HG03066 (cell line): ENCODE measurements at regions not wholly inside any gene's neighbourhood (a gene's known extent, or its start where the extent isn't known, plus 50 kb on each side); places are given as distances from the start of the nearest gene placed in this dataset.
"Not testable (repeated sequence)": the region's sequence is repeated elsewhere in the genome, so short reads cannot be mapped to it uniquely, and the experiment has no call there.

Experiments
- ATAC-seq: cut with Tn5 transposase; IDR thresholded peaks from one replicate; pipeline ENCODE4 v1.9.1; 2021; ENCODE audit warnings: low read depth; ENCODE audit not compliant: unreplicated experiment

DNA sequence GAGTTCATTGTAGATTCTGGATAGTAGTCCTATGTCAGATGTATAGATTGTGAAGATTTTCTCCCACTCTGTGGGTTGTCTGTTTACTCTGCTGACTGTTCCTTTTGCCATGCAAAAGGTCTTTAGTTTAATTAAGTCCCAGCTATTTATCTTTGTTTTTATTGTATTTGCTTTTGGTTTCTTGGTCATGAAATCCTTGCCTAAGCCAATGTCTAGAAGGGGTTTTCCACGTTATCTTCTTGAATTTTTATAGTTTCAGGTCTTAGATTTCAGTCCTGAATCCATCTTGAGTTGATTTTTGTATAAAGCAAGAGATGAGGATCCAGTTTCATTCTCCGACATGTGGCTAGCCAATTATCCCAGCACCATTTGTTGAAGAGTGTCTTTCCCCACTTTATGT lies 262.1 kb upstream of the TMC3 start:
- ATAC-seq: not testable (repeated sequence)

DNA sequence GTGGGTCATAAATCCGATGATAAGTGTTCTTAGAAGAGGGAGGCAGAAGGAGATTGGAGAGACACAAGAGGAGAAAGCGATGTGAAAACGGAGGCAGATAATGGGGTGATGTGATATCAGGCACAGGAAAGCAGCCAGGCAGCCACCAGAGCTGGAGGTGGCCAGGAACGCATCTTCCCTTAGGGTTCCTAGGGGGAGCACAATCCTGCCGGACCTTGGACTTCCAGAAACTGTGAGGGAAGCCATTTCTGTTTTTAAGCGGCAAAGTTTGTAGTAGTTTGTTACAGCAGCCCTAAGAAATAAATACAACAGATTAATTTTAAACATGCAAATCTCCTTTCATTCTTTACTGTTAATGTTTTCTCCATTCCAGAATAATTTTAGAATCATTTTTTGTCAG lies 259.9 kb upstream of the TMC3 start:
- no peak for ATAC-seq

DNA sequence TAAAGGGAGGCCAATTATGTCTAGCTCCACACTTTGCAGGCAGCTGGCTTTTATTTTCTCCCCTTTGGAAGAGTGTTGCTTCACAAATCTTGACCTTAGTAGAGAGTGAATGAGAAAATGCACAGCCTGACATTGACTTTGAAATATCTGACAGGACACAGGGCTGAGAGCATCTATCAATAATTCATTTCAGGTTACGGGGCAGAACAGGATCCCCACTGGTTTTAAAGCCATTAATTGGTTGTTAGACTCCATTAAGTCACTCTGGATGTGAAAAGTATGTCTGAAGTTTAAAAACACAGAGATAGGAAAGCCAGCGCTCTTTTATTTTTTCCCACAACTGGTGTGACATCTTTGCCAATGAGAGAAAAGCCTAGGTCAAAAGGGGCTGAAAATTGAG lies 251.9 kb upstream of the TMC3 start:
- no peak for ATAC-seq

DNA sequence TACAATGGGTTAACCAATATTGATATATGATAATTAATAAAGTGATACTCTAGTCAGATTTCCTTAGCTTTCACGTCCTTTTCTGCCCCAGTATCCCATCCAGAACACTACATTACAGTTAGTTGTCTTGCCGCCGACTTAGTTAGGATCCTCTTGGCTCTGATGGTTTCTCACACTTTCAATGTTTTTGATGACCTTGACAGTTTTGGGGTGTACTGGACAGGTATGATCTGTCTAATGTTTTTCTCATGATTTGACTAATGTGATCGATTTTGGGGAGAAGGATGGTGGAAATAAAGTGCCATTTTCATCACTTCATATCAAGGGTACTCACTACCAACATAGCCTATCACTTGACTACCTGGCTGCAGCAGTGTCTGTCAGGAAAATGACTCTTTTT lies 245.0 kb upstream of the TMC3 start:
- no peak for ATAC-seq

DNA sequence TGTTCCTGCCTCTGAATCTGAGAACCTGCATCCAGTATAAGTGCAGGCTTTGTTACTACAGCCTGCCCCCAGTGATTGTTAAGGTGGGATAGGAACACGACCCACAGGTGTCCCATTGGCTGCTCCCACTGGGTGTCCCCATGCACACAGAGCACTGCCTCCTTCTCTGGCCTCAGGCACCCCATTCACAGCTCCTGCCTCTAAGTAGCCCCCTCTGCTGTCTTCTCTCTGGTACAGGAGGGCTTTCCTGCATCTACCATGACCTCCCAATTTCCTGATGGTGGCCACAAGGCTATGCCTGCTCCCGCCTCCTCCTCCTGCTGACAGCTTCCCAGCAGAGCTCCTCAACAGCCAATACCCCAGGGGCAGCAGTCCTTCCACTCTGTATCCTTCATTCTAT lies 238.6 kb upstream of the TMC3 start:
- no peak for ATAC-seq

DNA sequence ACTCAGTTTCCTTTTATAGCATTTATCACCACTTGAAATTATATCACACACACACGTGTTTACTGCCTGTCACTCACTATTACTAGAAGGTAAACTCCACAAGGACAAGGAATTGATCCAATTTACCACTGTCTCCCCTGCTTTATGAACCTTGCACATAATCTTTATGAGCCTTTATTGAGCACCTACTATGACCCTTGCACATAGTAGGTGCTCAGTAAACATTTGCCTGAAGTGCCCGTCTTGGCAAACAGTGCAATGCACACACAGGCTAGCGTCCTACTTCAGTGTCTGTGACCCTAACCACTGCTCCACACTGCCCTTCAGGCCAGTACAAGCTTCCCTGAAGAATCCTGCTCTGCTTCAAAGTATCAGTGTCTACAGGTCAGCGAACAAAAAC lies 237.7 kb upstream of the TMC3 start:
- no peak for ATAC-seq

DNA sequence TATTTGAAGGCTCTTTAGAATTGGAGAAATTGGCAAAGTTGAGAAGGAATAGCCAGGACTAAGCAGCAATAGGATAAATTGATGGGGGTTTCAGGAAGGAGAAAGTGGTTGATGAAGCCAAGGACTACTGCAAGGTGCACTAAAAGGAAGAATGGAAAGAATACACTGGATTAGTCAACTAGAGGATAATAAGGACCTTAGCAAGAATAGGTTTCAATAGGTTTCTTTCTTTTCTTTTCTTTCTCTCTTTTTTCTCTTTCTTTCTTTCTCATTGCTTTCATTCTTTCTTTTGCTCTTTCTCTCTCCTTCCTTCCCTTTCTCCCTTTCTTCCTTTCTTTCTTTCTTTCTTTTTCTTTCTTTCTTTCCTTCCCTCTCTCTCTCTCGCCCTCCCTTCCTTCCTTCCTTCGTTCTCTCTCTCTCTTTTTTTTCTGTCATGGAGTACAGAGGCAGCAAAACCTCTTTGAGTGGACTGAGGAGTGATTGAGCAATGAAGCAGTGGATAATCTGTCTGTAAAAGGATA lies 234.4 kb upstream of the TMC3 start:
- no peak for ATAC-seq

DNA sequence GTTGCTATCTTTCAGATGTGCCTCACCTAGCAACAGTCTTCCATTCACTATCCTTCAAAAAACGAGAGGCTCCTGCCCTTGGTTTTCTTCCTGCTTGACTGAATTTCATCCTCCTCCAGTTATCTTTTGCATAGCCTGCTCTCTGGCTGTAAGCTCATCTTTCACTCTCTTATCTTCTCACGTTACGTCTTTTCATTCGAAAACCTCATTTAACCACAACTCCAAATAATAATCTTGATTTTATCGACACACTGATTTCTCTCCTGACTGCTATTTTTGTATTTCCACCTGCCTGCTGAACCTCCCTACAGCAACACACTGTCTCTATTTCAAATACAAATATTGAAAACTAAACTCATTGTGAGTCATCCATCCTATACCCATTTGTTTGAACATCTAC lies 230.7 kb upstream of the TMC3 start:
- no peak for ATAC-seq

DNA sequence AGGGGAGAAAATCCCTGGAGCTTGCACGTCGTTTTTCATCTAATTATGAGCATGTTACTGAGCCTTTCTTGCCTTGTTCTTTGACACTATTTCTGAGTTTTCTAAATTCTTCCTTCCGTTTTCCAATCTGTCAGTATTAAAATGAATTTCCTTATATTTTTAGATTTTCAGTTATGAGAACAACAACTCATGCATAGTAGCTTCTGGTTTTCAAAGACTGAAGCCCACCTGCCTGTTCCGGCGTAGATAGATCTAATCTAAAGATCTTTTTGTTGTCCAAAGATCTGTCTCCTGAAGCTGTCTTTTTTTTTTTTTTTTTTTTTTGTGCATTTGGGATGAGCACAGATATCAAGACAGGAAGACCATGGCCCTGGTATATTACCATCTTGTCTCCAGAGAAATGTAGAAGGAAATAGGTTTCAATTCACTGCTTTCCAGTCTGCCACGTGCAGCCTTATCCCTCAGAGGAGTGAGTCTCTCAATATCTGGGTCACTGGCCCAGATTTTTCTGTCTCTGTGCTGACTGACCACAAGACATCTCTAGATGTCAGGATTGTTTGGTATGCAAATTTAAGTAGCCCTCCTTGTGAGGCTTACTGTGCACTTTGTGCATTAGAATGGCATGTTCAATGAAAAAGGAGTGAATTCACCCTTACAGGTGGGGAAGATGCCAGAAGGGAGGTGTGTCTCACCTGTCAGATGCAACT lies 222.3 kb upstream of the TMC3 start:
- no peak for ATAC-seq

DNA sequence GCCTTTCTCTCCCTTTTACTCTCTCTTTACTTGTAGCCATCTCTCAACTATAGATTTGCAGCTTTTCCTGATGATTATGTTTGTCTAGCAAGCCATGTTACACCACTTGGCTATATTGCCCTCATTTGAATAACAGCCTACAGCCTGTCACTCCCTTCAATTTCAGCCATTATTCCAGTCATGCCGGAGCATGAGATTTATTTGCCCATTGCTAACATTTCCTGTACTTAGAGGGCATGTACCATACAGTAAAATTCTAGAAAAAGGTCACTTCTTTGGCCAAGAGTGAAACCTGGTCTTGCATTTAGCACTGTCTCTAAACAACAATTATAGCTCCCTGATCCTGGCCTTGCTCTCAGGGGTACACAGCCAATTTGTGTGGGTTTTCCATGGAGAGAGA lies 221.7 kb upstream of the TMC3 start:
- no peak for ATAC-seq

DNA sequence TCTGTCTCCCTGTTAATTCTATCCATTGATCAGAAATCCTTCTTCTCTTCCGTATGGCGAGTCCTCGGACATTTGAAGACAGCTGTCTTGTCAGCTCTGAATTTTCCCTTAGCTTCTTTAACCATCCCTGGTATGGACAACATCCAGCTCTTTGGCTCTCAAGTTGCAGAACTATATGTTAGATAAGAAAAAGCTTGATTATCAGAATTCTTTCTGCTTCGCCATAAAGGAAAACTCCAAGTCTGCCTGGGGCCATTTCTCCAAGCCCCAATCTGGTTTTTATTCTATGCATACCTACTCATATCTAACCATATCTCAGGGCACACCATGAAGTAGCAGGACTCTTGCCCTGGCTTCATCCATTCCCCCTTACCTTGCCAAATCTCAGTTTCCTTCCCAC lies 215.7 kb upstream of the TMC3 start:
- no peak for ATAC-seq

DNA sequence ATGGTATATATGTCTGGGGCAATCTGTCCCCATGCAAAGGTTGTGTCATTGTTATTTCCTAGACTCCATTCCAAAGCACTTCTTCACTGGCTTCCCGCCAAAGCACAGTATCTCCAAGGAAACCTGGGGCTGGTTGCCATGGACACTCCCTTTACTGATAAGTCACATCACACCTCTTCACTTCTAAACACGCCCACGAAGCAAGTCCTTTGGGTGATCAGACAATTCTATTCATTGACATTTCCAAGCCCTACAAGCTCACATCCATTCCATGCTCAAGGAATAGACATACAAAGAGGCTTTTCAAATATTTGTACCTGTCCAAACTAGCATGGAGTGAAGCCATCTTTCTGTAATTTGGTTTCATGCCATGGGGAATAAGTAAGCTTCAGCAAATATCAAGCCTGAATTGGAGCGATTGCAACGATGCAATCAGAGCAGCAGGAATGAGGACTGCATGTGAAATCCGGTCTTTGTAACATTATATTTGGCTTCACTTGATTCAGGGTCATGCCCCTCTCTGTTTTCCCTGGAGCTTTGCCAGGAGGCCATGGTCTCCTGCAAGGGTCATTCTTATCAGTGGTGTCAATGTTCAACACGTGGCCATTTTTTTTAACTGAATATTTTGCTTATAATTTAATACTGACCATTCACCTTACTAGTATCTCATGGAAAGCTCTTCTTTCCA lies 201.6 kb upstream of the TMC3 start:
- no peak for ATAC-seq

DNA sequence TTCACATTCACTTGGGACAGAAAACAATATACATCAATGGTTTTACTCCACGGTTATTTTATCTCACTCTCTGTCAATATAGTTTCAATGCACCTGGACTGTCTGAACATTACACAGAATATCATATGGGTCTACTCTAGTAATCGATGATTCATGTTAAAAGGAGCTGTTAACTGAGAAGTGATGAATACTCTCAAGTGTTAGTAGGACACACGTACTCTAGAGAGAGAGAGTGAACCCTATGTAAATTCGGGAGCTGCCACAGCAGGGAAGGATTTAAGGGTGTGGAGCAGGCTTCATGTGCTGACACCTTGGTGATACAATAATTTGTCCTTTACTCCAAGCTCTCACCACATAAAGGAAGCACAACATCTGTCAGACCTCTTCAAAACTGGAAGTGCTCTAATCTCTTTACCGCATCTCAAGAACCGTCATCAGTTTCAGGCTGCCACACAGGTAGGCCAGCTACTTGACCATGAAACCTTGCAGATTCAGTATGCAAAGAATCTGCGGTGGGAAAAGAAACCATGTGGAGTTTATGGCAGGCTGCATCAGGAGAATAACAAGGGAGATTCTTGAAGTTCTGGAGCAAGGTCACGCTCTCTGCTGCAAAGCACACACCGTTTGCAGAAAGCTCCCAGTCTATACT lies 199.2 kb upstream of the TMC3 start:
- ATAC-seq: no peak

DNA sequence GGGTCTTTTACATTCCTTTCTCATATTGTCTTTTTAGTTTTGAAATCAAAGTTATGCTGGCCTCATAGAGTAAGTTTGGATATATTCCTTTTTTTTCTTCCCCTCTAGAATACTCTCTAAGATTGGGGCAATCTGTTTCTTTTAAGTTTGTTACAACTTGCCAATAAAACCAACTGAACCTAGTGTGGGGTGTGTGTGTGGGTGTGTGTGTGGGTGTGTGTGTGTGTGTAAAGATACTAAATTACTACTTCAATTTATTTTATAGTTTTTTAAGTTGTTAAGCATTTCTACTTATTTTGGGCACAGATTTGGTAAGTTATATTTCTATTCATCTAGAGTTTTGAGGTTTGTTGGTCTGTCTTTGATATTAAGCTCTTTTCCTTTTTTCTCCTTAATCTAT lies 198.2 kb upstream of the TMC3 start:
- ATAC-seq: no peak

DNA sequence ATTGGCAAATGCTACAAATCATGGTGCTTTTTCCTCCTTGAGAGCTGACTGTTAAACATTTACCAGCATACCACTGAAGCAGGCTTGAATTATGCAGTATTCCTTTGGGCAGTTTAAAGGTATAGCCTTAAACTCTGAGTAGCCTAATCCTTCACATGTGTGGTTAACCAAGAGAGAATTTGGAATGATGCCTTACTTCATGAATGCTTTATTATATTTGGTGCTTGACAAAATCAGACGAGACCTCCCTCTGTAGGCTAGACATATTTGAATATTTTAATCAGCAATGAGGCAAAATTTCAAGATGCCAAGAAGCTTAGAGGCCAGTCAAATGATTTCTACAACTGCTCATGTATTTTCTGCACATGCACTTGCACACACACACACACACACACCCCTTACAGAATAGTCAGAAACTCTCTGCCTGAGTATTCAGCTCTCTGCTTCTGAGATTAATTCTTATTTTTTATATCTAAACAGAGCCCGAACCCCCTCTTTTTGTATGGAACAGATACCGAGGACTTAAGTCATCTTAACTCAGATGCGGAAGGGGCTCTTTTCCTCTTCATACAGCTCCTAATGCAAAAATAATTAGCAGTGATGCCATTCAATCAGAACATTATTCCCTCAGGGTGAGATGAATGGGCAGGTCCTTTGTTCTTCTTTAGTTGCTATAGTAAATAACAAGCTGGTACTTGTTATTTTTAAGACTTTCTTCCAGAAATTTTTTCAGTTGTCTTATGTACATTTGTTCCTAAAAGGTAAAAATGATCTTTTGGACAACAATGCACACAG lies 195.5 kb upstream of the TMC3 start:
- ATAC-seq: no peak

DNA sequence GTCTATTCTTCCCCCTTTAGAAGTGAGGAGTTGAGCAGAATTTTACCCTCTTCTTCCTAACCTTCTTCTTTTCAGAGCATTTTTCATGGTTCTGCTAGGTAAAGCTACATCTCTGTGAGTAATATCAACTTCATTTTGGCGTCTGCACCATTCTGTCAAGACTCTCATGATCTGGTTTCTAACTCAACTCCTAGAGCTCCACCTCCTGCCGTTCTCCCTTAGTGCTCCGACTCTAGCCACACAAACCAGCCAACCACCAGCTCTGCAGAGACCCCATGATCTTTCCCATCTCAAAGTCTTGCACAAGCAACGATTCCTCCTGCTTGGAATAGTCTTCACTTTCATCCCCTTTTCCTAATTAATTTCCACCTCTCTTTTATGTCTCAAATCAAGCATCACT lies 193.9 kb upstream of the TMC3 start:
- no peak for ATAC-seq

DNA sequence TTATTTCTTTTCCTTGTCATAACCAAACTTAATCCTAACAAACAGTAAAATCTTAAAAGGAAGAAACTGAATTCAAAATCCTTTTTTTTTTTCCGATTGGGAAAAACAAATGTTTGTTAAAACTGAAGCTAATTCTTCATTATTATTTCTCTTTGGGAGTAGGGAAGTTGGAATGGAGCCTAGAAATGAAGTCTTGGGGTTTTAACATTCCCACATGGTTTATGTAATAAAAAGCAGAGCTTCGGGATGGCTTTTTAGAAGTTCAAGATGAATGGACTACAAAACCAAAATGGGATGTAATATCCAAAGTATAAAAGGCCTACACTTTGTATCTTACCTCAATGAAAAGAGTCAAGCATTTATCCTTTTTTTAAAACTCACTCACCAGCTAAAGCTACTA lies 189.0 kb upstream of the TMC3 start:
- ATAC-seq: no peak

DNA sequence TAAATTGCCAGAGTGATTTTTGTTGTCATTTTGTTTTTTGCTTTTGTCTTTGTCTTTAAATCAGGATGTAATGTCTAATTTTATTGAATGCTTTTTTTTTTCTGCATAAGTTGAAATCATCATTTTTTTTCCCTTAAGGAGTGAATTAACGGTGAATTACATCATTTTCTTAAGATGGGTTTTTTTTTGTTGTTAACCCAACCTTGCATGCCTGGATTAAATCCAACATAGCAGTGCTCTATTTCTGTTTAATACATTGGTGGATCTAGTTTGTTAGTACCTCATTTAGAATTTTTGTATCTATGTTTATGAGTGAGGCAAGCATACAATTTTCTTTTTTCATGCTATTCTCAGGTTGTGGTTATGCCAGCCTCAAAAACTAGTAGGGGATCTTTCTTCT lies 186.4 kb upstream of the TMC3 start:
- ATAC-seq: no peak

DNA sequence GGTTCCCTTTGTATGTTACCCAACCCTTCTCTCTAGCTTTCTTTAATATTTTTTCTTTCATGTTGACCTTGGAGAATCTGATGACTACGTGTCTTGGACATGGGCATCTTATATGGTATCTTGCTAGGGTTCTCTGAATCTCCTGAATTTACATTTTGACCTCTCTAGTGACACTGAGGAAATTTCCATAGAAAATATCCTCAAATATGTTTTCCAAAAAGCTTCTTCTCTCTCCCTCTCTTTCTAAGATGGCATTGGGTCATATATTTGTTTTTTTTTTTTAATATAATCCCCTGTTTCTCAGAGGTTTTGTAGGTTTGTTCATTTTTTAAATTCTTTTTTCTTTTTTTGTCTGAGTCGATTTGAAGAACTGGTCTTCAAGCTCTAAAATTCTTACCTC lies 184.0 kb upstream of the TMC3 start:
- ATAC-seq: no peak

DNA sequence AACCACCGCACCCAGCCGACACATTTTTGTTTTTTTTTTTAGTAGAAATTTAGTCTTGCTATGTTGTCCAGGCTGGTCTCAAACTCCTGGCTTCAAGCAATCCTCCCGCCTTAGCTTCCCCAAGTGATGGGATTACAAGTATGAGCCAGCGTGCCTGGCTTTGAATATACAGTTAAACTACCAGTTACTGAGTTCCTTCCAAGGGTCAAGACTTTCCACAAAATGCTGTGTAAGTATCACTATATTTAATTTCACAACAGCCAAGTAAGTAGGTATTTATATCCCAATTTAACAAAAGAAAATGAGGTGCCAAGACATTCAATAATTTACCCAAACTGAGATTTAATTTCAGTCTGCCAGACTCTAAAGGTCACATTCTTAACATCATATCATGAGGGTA lies 181.3 kb upstream of the TMC3 start:
- ATAC-seq: no peak
